WTC11 (cell line): ENCODE measurements at regions not wholly inside any gene's neighbourhood (a gene's known extent, or its start where the extent isn't known, plus 50 kb on each side); places are given as distances from the start of the nearest gene placed in this dataset.

ENCODE experiments used
- ATAC-seq: fragments of 200-7000 bp; cut with Tn5 transposase; 2 replicates; pipeline ENCODE4 v1.10.0; 2021; ENCODE audit warnings: mild to moderate bottlenecking, moderate library complexity
- CTCF ChIA-PET: fragments of 300-600 bp; sonication (Branson Sonifier 250); formaldehyde crosslinking; loops from one replicate; lab custom pipeline; 2021; ENCODE audit warnings: antibody characterized with exemption; lab: Charles Lee
- POLR2A ChIA-PET: fragments of 350-600 bp; sonication (Branson Sonifier 250); formaldehyde crosslinking; loops from one replicate; lab custom pipeline; 2021; ENCODE audit warnings: antibody characterized with exemption; lab: Charles Lee
- DNase-seq: peaks from one replicate; pipeline ENCODE4 v3.0.0; 2021; ENCODE audit warnings: low spot score
- H3K27ac Mint-ChIP-seq: 2 replicates; pipeline ENCODE4 v1.8.0; 2021; ENCODE audit warnings: mixed read lengths
- H3K27me3 Mint-ChIP-seq: 2 replicates; pipeline ENCODE4 v1.8.0; 2021; ENCODE audit warnings: low read depth, mild to moderate bottlenecking, moderate library complexity, mixed read lengths
- H3K36me3 Mint-ChIP-seq: 2 replicates; pipeline ENCODE4 v1.8.0; 2021; ENCODE audit warnings: mixed read lengths
- H3K4me1 Mint-ChIP-seq: 2 replicates; pipeline ENCODE4 v1.8.0; 2022; ENCODE audit warnings: mixed read lengths
- H3K4me3 Mint-ChIP-seq: 2 replicates; pipeline ENCODE4 v1.8.0; 2021; ENCODE audit warnings: mild to moderate bottlenecking, moderate library complexity, mixed read lengths
- H3K9me3 Mint-ChIP-seq: 2 replicates; pipeline ENCODE4 v1.8.0; 2021; ENCODE audit warnings: mixed read lengths
- ATF2 ChIP-seq: sonication (generic); formaldehyde crosslinking; IDR thresholded peaks from 2 replicates; pipeline ENCODE4 v1.8.1; 2022; ENCODE audit warnings: low read depth, missing genetic modification reagents, borderline replicate concordance
- CBFB ChIP-seq: sonication (generic); formaldehyde crosslinking; IDR thresholded peaks from 2 replicates; pipeline ENCODE4 v1.8.1; 2022; ENCODE audit warnings: mild to moderate bottlenecking, low read depth, missing genetic modification reagents
- CREM ChIP-seq: sonication (generic); formaldehyde crosslinking; IDR thresholded peaks from 2 replicates; pipeline ENCODE4 v1.8.1; 2022; ENCODE audit warnings: mild to moderate bottlenecking, missing genetic modification reagents, moderate library complexity
- EMX1 ChIP-seq: fragments of 250-450 bp; sonication (Bioruptor Pico); IDR thresholded peaks from 2 replicates; pipeline ENCODE4 v1.8.0; 2021; ENCODE audit warnings: mild to moderate bottlenecking
- ESRRA ChIP-seq: sonication (generic); formaldehyde crosslinking; IDR thresholded peaks from 2 replicates; pipeline ENCODE4 v1.8.1; 2022; ENCODE audit warnings: mild to moderate bottlenecking, missing genetic modification reagents, borderline replicate concordance
- ETV6 ChIP-seq: sonication (generic); formaldehyde crosslinking; IDR thresholded peaks from 2 replicates; pipeline ENCODE4 v1.8.1; 2022; ENCODE audit warnings: mild to moderate bottlenecking, missing genetic modification reagents
- FOXJ3 ChIP-seq: sonication (generic); formaldehyde crosslinking; IDR thresholded peaks from 2 replicates; pipeline ENCODE4 v1.9.0; 2021; ENCODE audit warnings: missing genetic modification reagents, mild to moderate bottlenecking, borderline replicate concordance
- FOXP4 ChIP-seq: sonication (generic); formaldehyde crosslinking; IDR thresholded peaks from 2 replicates; pipeline ENCODE4 v1.8.0; 2022; ENCODE audit warnings: mild to moderate bottlenecking, missing genetic modification reagents
- MYBL2 ChIP-seq: sonication (generic); formaldehyde crosslinking; IDR thresholded peaks from 2 replicates; pipeline ENCODE4 v1.8.1; 2023; ENCODE audit warnings: mild to moderate bottlenecking, moderate library complexity, missing genetic modification reagents
- NR1H2 ChIP-seq: sonication (generic); formaldehyde crosslinking; IDR thresholded peaks from 2 replicates; pipeline ENCODE4 v1.9.0; 2021; ENCODE audit warnings: mild to moderate bottlenecking, moderate library complexity, missing genetic modification reagents
- NR2C2 ChIP-seq: sonication (generic); formaldehyde crosslinking; IDR thresholded peaks from 2 replicates; pipeline ENCODE4 v1.8.0; 2022; ENCODE audit warnings: mild to moderate bottlenecking, missing genetic modification reagents
- PRDM15 ChIP-seq: sonication (generic); formaldehyde crosslinking; IDR thresholded peaks from 2 replicates; pipeline ENCODE4 v1.8.0; 2022; ENCODE audit warnings: missing genetic modification reagents
- RELA ChIP-seq: sonication (generic); formaldehyde crosslinking; IDR thresholded peaks from 2 replicates; pipeline ENCODE4 v1.8.1; 2022; ENCODE audit warnings: missing genetic modification reagents, mild to moderate bottlenecking, borderline replicate concordance
- SOX15 ChIP-seq: fragments of 250-450 bp; sonication (Bioruptor Pico); IDR thresholded peaks from 2 replicates; pipeline ENCODE4 v1.9.0; 2021; ENCODE audit warnings: mild to moderate bottlenecking
- ZNF138 ChIP-seq: sonication (generic); formaldehyde crosslinking; conservative IDR thresholded peaks from 2 replicates; pipeline ENCODE4 v1.8.1; 2022; ENCODE audit warnings: mild to moderate bottlenecking, moderate library complexity, missing genetic modification reagents
- ZNF219 ChIP-seq: sonication (generic); formaldehyde crosslinking; IDR thresholded peaks from 2 replicates; pipeline ENCODE4 v1.8.0; 2023; ENCODE audit warnings: missing genetic modification reagents, mild to moderate bottlenecking, borderline replicate concordance
- ZNF416 ChIP-seq: fragments of 250-450 bp; sonication (Bioruptor Pico); IDR thresholded peaks from 2 replicates; pipeline ENCODE4 v1.9.0; 2021; ENCODE audit warnings: mild to moderate bottlenecking, inconsistent platforms
- ZNF423 ChIP-seq: fragments of 250-450 bp; sonication (Bioruptor Pico); IDR thresholded peaks from 2 replicates; pipeline ENCODE4 v2.1.2; 2022; ENCODE audit warnings: mild to moderate bottlenecking, moderate library complexity

DNA sequence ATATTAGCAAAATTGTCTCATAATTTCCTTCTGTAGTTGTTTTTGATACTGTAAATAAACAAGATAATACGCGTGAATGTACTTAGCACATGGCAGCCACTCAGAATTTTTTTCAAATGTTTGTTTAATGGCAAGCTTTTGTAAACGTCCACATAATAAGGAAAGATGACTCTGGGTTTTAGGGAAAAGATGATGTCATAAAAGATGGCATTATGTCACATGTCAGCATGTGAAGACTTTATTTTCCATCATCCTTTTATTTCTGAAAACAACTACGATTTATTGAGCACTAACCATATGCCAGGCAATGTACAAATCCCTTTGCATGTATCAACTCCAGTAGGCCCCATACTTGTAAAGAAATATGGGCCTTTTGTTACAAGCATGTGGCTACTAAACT, 139.9 kb downstream of the C11orf91 start (continued):
- TF ChIP-seq PRDM15 (no peak), ATF2 (CRISPR knock-in tag) (no peak), ETV6 (CRISPR knock-in tag) (no peak), RELA (no peak), ZNF416 (CRISPR knock-in tag) (no peak), ESRRA (CRISPR knock-in tag) (no peak), NR1H2 (no peak)

GRCh38 chr11:33559567-33559966, 141.1 kb downstream of the C11orf91 start:
- ATAC-seq, result no peak
- CTCF ChIA-PET, result interaction anchor here (1.5 kb wide), 1 partner anchor 129 kb away, joined by 3 read pairs; no protein-coding TSS in a partner anchor
- TF ChIP-seq ZNF138 (CRISPR knock-in tag), result no peak
- TF ChIP-seq, all 79 proteins: peak for 0
- Mint-ChIP-seq H3K27me3 (no peaks in the 10 kb centered on the region), H3K9me3 (no peaks in the 10 kb centered on the region), H3K27ac (peak overlapping the region; percentile 68; the same call in 1 of the 2 replicates), H3K4me3 (no peak overlapping the region), H3K4me1 (peaks cover 5% of the 10 kb centered on the region), H3K36me3 (no peaks in the 10 kb centered on the region)
- POLR2A ChIA-PET, result no interaction called here
- no peak for DNase-seq

DNA sequence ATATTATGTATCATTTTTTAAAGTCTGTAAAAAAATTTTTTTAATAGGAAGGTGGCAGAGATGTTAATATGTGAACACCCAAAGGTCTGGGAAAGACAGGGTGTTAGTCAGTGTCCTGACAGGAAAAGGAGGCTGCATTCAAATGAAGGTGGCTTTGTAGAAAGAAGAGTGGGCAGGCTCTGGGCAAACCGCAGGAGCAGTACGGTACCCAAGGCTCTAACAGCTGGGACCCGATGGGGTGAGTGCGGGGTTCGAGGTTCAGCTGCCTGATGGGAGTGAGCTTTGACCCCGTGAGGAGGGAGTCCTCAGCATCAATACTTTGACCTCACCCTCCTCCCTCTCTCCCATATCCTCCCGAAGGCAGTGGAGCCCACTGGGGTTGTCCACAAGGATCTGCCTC, 142.5 kb downstream of the C11orf91 start:
- TF ChIP-seq NR2C2 (no peak), CREM (CRISPR knock-in tag) (no peak), EMX1 (CRISPR knock-in tag) (no peak), FOXJ3 (CRISPR knock-in tag) (no peak), ZNF219 (no peak), FOXP4 (CRISPR knock-in tag) (no peak), MYBL2 (CRISPR knock-in tag) (no peak), ZNF423 (CRISPR knock-in tag) (no peak), CBFB (CRISPR knock-in tag) (no peak), SOX15 (CRISPR knock-in tag) (no peak)
- no peak overlapping the region for H3K27ac Mint-ChIP-seq
- no peaks in the 10 kb centered on the region for H3K36me3 Mint-ChIP-seq
- ATAC-seq (no peak), DNase-seq (no peak)
- POLR2A ChIA-PET, result no interaction called here
- no peaks in the 10 kb centered on the region for H3K27me3 Mint-ChIP-seq
- CTCF ChIA-PET, result interaction anchor here (0.7 kb wide), 1 partner anchor 183 kb away, joined by 3 read pairs; no protein-coding TSS in a partner anchor
- H3K9me3 Mint-ChIP-seq, result no peaks in the 10 kb centered on the region
- no peak overlapping the region for H3K4me3 Mint-ChIP-seq
- peaks cover 5% of the 10 kb centered on the region for H3K4me1 Mint-ChIP-seq
